IMR-90 (cell line): ENCODE measurements at regions not wholly inside any gene's neighbourhood (a gene's known extent, or its start where the extent isn't known, plus 50 kb on each side); places are given as distances from the start of the nearest gene placed in this dataset.
A peak's percentile ranks its signal among the peaks of the same experiment; 100 is the strongest.

Experiments used
- ATAC-seq: fragments of 200-7000 bp; cut with Tn5 transposase; 2 replicates; pipeline ENCODE4 v1.9.1; 2020; ENCODE audit warnings: low read depth, mild to moderate bottlenecking, moderate library complexity
- BruUV-seq: library from RNA; stranded (reverse); fragments of 400-500 nt; replicated peaks from 2 replicates; lab custom pipeline; 2021; lab: Mats Ljungman, UMichigan
- CTCF ChIA-PET: fragments of 300-600 bp; formaldehyde crosslinking; extraction: SDS; loops from one replicate; lab custom pipeline; 2021; ENCODE audit warnings: antibody characterized with exemption; lab: Yijun Ruan, JAX
- POLR2A ChIA-PET: fragments of 300-600 bp; sonication (Branson Sonifier 250); formaldehyde crosslinking; loops from one replicate; lab custom pipeline; 2022; ENCODE audit warnings: antibody characterized with exemption; ENCODE audit not compliant: unreplicated experiment; lab: Charles Lee
- DNase-seq: peaks from one replicate; pipeline ENCODE4 v3.0.0; 2013
- H2AFZ ChIP-seq: replicated peaks from 2 replicates; pipeline ENCODE3; 2013; ENCODE audit warnings: low read length, mild to moderate bottlenecking; ENCODE audit not compliant: poor library complexity
- H2AK5ac ChIP-seq: 2 replicates; pipeline ENCODE4 v1.6.1; 2013; ENCODE audit warnings: low read depth, low read length, inconsistent platforms
- H2AK9ac ChIP-seq: replicated peaks from 2 replicates; pipeline ENCODE3; 2013; ENCODE audit warnings: mild to moderate bottlenecking, low read depth, low read length, moderate library complexity; ENCODE audit not compliant: poor library complexity
- H2BK120ac ChIP-seq: 2 replicates; pipeline ENCODE4 v1.6.1; 2013; ENCODE audit warnings: low read depth, low read length, inconsistent platforms
- H2BK15ac ChIP-seq: 3 replicates; pipeline ENCODE4 v1.6.1; 2013; ENCODE audit warnings: low read depth, low read length, inconsistent platforms
- H2BK20ac ChIP-seq: 2 replicates; pipeline ENCODE4 v1.6.1; 2013; ENCODE audit warnings: low read depth, mild to moderate bottlenecking, inconsistent platforms, low read length, moderate library complexity
- H2BK5ac ChIP-seq: 2 replicates; pipeline ENCODE4 v1.6.1; 2013; ENCODE audit warnings: mild to moderate bottlenecking, low read depth, low read length, inconsistent platforms; ENCODE audit not compliant: poor library complexity, severe bottlenecking
- H3K14ac ChIP-seq: replicated peaks from 2 replicates; pipeline ENCODE4 v1.6.1; 2013; ENCODE audit warnings: low read depth, low read length, inconsistent platforms
- H3K18ac ChIP-seq: 2 replicates; pipeline ENCODE4 v1.6.1; 2013; ENCODE audit warnings: low read depth, low read length, control low read depth
- H3K23ac ChIP-seq: 2 replicates; pipeline ENCODE4 v1.6.1; 2013; ENCODE audit warnings: low read depth, low read length, inconsistent platforms
- H3K27ac ChIP-seq: 2 replicates; pipeline ENCODE4 v1.5.1; 2013; ENCODE audit warnings: mild to moderate bottlenecking, control low read depth, low read length; ENCODE audit not compliant: insufficient read depth
- H3K27me3 ChIP-seq: 2 replicates; pipeline ENCODE4 v1.6.1; 2013; ENCODE audit warnings: low read length; ENCODE audit not compliant: control insufficient read depth, insufficient read depth
- H3K36me3 ChIP-seq: 2 replicates; pipeline ENCODE4 v1.6.1; 2013; ENCODE audit warnings: low read length, mixed read lengths; ENCODE audit not compliant: control insufficient read depth, insufficient read depth
- H3K4ac ChIP-seq: 2 replicates; pipeline ENCODE4 v1.6.1; 2013; ENCODE audit warnings: low read depth, low read length, inconsistent platforms
- H3K4me1 ChIP-seq: 2 replicates; pipeline ENCODE4 v1.6.1; 2013; ENCODE audit warnings: low read length, mixed read lengths; ENCODE audit not compliant: control insufficient read depth, insufficient read depth
- H3K4me2 ChIP-seq: 2 replicates; pipeline ENCODE4 v1.6.1; 2013; ENCODE audit warnings: low read depth, mild to moderate bottlenecking, control low read depth, low read length, moderate library complexity
- H3K4me3 ChIP-seq: 2 replicates; pipeline ENCODE4 v1.5.1; 2013; ENCODE audit warnings: low read depth, mild to moderate bottlenecking, control low read depth, low read length, moderate library complexity; ENCODE audit not compliant: insufficient read depth
- H3K56ac ChIP-seq: 2 replicates; pipeline ENCODE4 v1.6.1; 2013; ENCODE audit warnings: low read length, inconsistent platforms; ENCODE audit not compliant: insufficient read depth; ENCODE audit errors: extremely low read depth
- H3K79me1 ChIP-seq, 2 experiments: 2 replicates each; pipeline ENCODE4 v1.6.1; 2013; ENCODE audit warnings: low read length in 2 of 2, inconsistent platforms in 1 of 2, low read depth in 1 of 2
- H3K9ac ChIP-seq: 2 replicates; pipeline ENCODE4 v1.6.1; 2013; ENCODE audit warnings: low read depth, low read length, control low read depth
- H3K9me1 ChIP-seq: 2 replicates; pipeline ENCODE4 v1.6.1; 2013; ENCODE audit warnings: low read length, inconsistent platforms; ENCODE audit not compliant: insufficient read depth
- H3K9me3 ChIP-seq: 2 replicates; pipeline ENCODE4 v1.6.1; 2013; ENCODE audit warnings: low read length; ENCODE audit not compliant: control insufficient read depth, insufficient read depth
- H4K20me1 ChIP-seq: 2 replicates; pipeline ENCODE4 v1.6.1; 2013; ENCODE audit warnings: low read length, inconsistent platforms; ENCODE audit not compliant: insufficient read depth
- H4K5ac ChIP-seq: 2 replicates; pipeline ENCODE4 v1.6.1; 2013; ENCODE audit warnings: mild to moderate bottlenecking, low read depth, low read length, control low read depth
- H4K8ac ChIP-seq, 2 experiments: 2 replicates each; pipeline ENCODE4 v1.6.1; 2013; ENCODE audit warnings: low read depth in 2 of 2, low read length in 2 of 2, control low read depth in 1 of 2, inconsistent platforms in 1 of 2
- H4K91ac ChIP-seq: 2 replicates; pipeline ENCODE4 v1.6.1; 2013; ENCODE audit warnings: low read depth, low read length, inconsistent platforms; ENCODE audit not compliant: insufficient read depth
- BHLHE40 ChIP-seq: fragments of 150-350 bp; IDR thresholded peaks from 2 replicates; pipeline ENCODE4 v1.6.1; 2016; ENCODE audit warnings: mild to moderate bottlenecking, low read depth, low read length
- CEBPB ChIP-seq: IDR thresholded peaks from 2 replicates; pipeline ENCODE4 v1.6.1; 2012; ENCODE audit warnings: low read depth, low read length, improper control_type of control experiment
- CHD1 ChIP-seq: IDR thresholded peaks from 2 replicates; pipeline ENCODE4 v1.6.1; 2012; ENCODE audit warnings: low read depth, low read length, improper control_type of control experiment
- FOS ChIP-seq: fragments of 150-350 bp; IDR thresholded peaks from 2 replicates; pipeline ENCODE4 v1.6.1; 2016; ENCODE audit warnings: low read depth, low read length
- MAFK ChIP-seq: IDR thresholded peaks from 2 replicates; pipeline ENCODE4 v1.6.1; 2012; ENCODE audit warnings: low read depth, low read length, improper control_type of control experiment
- MAZ ChIP-seq: IDR thresholded peaks from 2 replicates; pipeline ENCODE4 v1.6.1; 2012; ENCODE audit warnings: low read depth, mild to moderate bottlenecking, low read length, improper control_type of control experiment, moderate library complexity, borderline replicate concordance
- MXI1 ChIP-seq: IDR thresholded peaks from 2 replicates; pipeline ENCODE4 v1.6.1; 2012; ENCODE audit warnings: low read depth, mild to moderate bottlenecking, low read length, moderate library complexity, borderline replicate concordance
- NFE2L2 ChIP-seq: fragments of 150-350 bp; IDR thresholded peaks from 2 replicates; pipeline ENCODE4 v1.6.1; 2016; ENCODE audit warnings: low read depth, mild to moderate bottlenecking, low read length
- POLR2A ChIP-seq: IDR thresholded peaks from 2 replicates; pipeline ENCODE4 v1.6.1; 2012; ENCODE audit warnings: mild to moderate bottlenecking, low read depth, low read length
- RAD21 ChIP-seq: IDR thresholded peaks from 2 replicates; pipeline ENCODE4 v1.6.1; 2012; ENCODE audit warnings: low read length, improper control_type of control experiment
- RCOR1 ChIP-seq: IDR thresholded peaks from 2 replicates; pipeline ENCODE4 v1.6.1; 2012; ENCODE audit warnings: mild to moderate bottlenecking, low read length, improper control_type of control experiment; ENCODE audit not compliant: insufficient replicate concordance
- RFX5 ChIP-seq: IDR thresholded peaks from 2 replicates; pipeline ENCODE4 v1.8.0; 2012; ENCODE audit warnings: low read depth, mild to moderate bottlenecking, low read length, moderate library complexity
- SMC3 ChIP-seq: fragments of 150-350 bp; IDR thresholded peaks from 2 replicates; pipeline ENCODE4 v1.6.1; 2016; ENCODE audit warnings: low read depth, mild to moderate bottlenecking, antibody characterized with exemption, low read length, moderate library complexity
- USF2 ChIP-seq: fragments of 150-350 bp; IDR thresholded peaks from 2 replicates; pipeline ENCODE4 v1.6.1; 2017; ENCODE audit warnings: mild to moderate bottlenecking, antibody characterized with exemption, low read length, low read depth
- WGBS, 2 experiments: methylation state at CpG; one replicate each; pipeline versions ENCODE4 v1.1.5 to v1.1.7; 2013; ENCODE audit warnings: missing lambda C conversion rate in 2 of 2; ENCODE audit not compliant: insufficient read length in 1 of 2; ENCODE audit errors: extremely low coverage in 2 of 2; 5-methylcytosine and 5-hydroxymethylcytosine counted together
- dilution Hi-C: fragments of 300-500 bp; cut with HindIII; formaldehyde crosslinking; loops from one replicate; pipeline ENCODE4 v1.14.3; 2018; ENCODE audit warnings: low sequenced_read_pairs; ENCODE audit not compliant: unreplicated experiment
- in situ Hi-C: fragments of 300-500 bp; cut with MboI; formaldehyde crosslinking; loops from 3 replicates; pipeline ENCODE4 v1.14.3; 2019; ENCODE audit warnings: low sequenced_read_pairs, inconsistent platforms, mixed read lengths
- intact Hi-C: fragments of 100-400 bp; cut with micrococcal nuclease; formaldehyde crosslinking; loops from 2 replicates; pipeline ENCODE4 v1.10.0; 2022
- TF ChIP-seq, protein P1 (sequence below): fragments of 150-350 bp; IDR thresholded peaks from 2 replicates; pipeline ENCODE4 v1.6.1; 2016; ENCODE audit warnings: low read depth, mild to moderate bottlenecking, low read length, moderate library complexity, borderline replicate concordance
- TF ChIP-seq, protein P2 (sequence below): conservative IDR thresholded peaks from 2 replicates; pipeline ENCODE4 v1.5.1; 2012; ENCODE audit warnings: mild to moderate bottlenecking, low read depth, low read length, improper control_type of control experiment

DNA sequence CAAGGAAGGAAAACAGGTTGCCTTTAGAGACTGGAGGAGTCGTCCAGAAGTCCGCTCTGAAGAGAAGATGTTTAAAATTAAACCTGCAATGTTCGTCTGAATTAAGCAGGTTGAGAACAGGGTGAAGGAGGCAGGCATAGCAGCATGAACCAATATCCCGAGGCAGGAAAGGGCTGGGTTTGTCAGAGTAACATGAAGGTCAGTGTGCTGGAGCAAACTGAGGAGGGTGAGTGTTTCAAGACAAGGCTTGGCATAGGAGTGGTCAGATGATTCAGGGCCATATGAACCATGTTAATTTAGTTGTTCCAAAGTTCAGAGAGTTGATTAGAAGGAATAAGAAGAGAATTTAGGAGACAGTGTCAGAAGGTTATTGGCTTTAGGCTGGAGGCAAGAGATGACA, 93.3 kb downstream of the UTRN start:
- Histone ChIP-seq H2BK20ac (no peak overlapping the region), H3K23ac (no peak overlapping the region), H4K91ac (no peak overlapping the region), H2BK120ac (no peak overlapping the region), H2AK9ac (no peak overlapping the region), H2BK5ac (no peak overlapping the region), H3K14ac (0 out of 2 replicates have a peak overlapping the region, but pooled peaks have one; percentile 2), H3K79me1 (peaks cover 30 to 53% of the 10 kb centered on the region in 2 experiments), H2AFZ (no peak overlapping the region), H3K9me1 (peaks cover 9% of the 10 kb centered on the region; the same call in 1 of the 2 replicates), H3K9me3 (no peaks in the 10 kb centered on the region), H2AK5ac (peak overlapping the region; percentile 0; the same call in 1 of the 2 replicates), H4K20me1 (no peaks in the 10 kb centered on the region), H2BK15ac (no peak overlapping the region), H4K5ac (no peak overlapping the region), H3K27ac (no peak overlapping the region), H3K18ac (peak overlapping the region; percentile 61), H3K4me3 (no peak overlapping the region), H4K8ac (no peak overlapping the region), H3K4me1 (peaks cover 7% of the 10 kb centered on the region), H3K4me2 (no peak overlapping the region), H3K27me3 (no peaks in the 10 kb centered on the region), H3K4ac (no peak overlapping the region), H3K36me3 (no peaks in the 10 kb centered on the region), H3K56ac (no peak overlapping the region), H3K9ac (no peak overlapping the region)
- no peak for ATAC-seq
- TF ChIP-seq, protein P1, sequence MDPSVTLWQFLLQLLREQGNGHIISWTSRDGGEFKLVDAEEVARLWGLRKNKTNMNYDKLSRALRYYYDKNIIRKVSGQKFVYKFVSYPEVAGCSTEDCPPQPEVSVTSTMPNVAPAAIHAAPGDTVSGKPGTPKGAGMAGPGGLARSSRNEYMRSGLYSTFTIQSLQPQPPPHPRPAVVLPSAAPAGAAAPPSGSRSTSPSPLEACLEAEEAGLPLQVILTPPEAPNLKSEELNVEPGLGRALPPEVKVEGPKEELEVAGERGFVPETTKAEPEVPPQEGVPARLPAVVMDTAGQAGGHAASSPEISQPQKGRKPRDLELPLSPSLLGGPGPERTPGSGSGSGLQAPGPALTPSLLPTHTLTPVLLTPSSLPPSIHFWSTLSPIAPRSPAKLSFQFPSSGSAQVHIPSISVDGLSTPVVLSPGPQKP, result no peak
- no peak for TF ChIP-seq MXI1
- TF ChIP-seq BHLHE40, result no peak
- TF ChIP-seq MAZ, result no peak
- no peak for TF ChIP-seq RFX5
- TF ChIP-seq MAFK, result no peak
- TF ChIP-seq CHD1, result no peak
- no peak for TF ChIP-seq USF2
- no peak for TF ChIP-seq NFE2L2
- TF ChIP-seq RCOR1, result no peak
- TF ChIP-seq, protein P2, sequence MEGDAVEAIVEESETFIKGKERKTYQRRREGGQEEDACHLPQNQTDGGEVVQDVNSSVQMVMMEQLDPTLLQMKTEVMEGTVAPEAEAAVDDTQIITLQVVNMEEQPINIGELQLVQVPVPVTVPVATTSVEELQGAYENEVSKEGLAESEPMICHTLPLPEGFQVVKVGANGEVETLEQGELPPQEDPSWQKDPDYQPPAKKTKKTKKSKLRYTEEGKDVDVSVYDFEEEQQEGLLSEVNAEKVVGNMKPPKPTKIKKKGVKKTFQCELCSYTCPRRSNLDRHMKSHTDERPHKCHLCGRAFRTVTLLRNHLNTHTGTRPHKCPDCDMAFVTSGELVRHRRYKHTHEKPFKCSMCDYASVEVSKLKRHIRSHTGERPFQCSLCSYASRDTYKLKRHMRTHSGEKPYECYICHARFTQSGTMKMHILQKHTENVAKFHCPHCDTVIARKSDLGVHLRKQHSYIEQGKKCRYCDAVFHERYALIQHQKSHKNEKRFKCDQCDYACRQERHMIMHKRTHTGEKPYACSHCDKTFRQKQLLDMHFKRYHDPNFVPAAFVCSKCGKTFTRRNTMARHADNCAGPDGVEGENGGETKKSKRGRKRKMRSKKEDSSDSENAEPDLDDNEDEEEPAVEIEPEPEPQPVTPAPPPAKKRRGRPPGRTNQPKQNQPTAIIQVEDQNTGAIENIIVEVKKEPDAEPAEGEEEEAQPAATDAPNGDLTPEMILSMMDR, result no peak
- TF ChIP-seq SMC3, result no peak
- TF ChIP-seq FOS, result no peak
- TF ChIP-seq POLR2A, result no peak
- TF ChIP-seq RAD21, result no peak
- no peak for TF ChIP-seq CEBPB
- ChIA-PET POLR2A (no interaction called here), CTCF (interaction anchor here (0.5 kb wide), 1 partner anchor 1464 kb away, joined by 5 read pairs; no protein-coding TSS in a partner anchor)
- DNase-seq, result peak; percentile 27
- BruUV-seq, result no TSS peak
- intact Hi-C loops, result no loop called here
- in situ Hi-C loops, result no loop called here
- 71% methylated on average over 4 of the region's 4 CpGs; no CpG with 5 or more reads in 1 of the 2 experiments for WGBS, 2 experiments
- dilution Hi-C loops, result no loop called here
